AG10803 (cell line): ENCODE measurements at regions not wholly inside any gene's neighbourhood (a gene's known extent, or its start where the extent isn't known, plus 50 kb on each side); places are given as distances from the start of the nearest gene placed in this dataset.
A peak's percentile ranks its signal among the peaks of the same experiment; 100 is the strongest.

ENCODE experiments used
- DNase-seq: peaks from one replicate; pipeline ENCODE4 v3.0.0; 2010; ENCODE audit warnings: low read depth
- H3K4me3 ChIP-seq: 2 replicates; pipeline ENCODE4 v1.5.1; 2011; ENCODE audit warnings: mild to moderate bottlenecking, low read length, control low read depth
- CTCF ChIP-seq: conservative IDR thresholded peaks from 2 replicates; pipeline ENCODE4 v1.5.1; 2011; ENCODE audit warnings: mild to moderate bottlenecking, low read length, control low read depth, inconsistent platforms

GRCh38 chr6:12348530-12349511 lies 58.7 kb downstream of the EDN1 start:
- DNase-seq, result peak; percentile 77
- H3K4me3 ChIP-seq, result no peak overlapping the region
- TF ChIP-seq CTCF, result no peak

- no peak overlapping the region for H3K4me3 ChIP-seq
- DNase-seq, result no peak
- no peak for TF ChIP-seq CTCF
These were observed 60.5 kb downstream of the EDN1 start for GRCh38 chr6:12350644-12351170.

GRCh38 chr6:12351672-12352071 lies 61.5 kb downstream of the EDN1 start:
- no peak for DNase-seq
- no peak for TF ChIP-seq CTCF
- no peak overlapping the region for H3K4me3 ChIP-seq

- H3K4me3 ChIP-seq, result no peak overlapping the region
- no peak for TF ChIP-seq CTCF
- peak; percentile 64 for DNase-seq
These were observed 63.6 kb downstream of the EDN1 start for GRCh38 chr6:12353731-12354130.

GRCh38 chr6:12354499-12354898 lies 64.3 kb downstream of the EDN1 start:
- DNase-seq, result peak; percentile 82
- H3K4me3 ChIP-seq, result no peak overlapping the region
- TF ChIP-seq CTCF, result no peak

GRCh38 chr6:12355354-12355753 lies 65.2 kb downstream of the EDN1 start:
- no peak for TF ChIP-seq CTCF
- DNase-seq, result no peak
- no peak overlapping the region for H3K4me3 ChIP-seq

GRCh38 chr6:12356431-12356830 lies 66.3 kb downstream of the EDN1 start:
- DNase-seq, result no peak
- no peak overlapping the region for H3K4me3 ChIP-seq
- TF ChIP-seq CTCF, result no peak
